Natural killer cell treated with Interleukin-12 subunit alpha and Interleukin-12 subunit beta and Interleukin-15 and Interleukin-18, amount 100 ng/mL, for 72 hours (primary cell): ENCODE measurements at regions not wholly inside any gene's neighbourhood (a gene's known extent, or its start where the extent isn't known, plus 50 kb on each side); places are given as distances from the start of the nearest gene placed in this dataset.

Experiments
- ATAC-seq, 2 donors: fragments of 150-1000 bp; cut with Tn5 transposase in 1 of 2; sonication (Bioruptor Pico), chemical (Tn5 transposase) in 1 of 2; 2 replicates each; pipeline ENCODE4 v1.10.0; 2021
- DNase-seq: peaks from one replicate; pipeline ENCODE4 v3.0.0; 2022; ENCODE audit warnings: low spot score
- H3K27ac Mint-ChIP-seq, 2 donors: 1 replicate in 1 of 2; 2 replicates in 1 of 2; pipeline ENCODE4 v1.8.0; 2022; ENCODE audit warnings: mixed read lengths in 2 of 2, mild to moderate bottlenecking in 1 of 2, moderate library complexity in 1 of 2
- H3K27me3 Mint-ChIP-seq, 2 donors: 1 replicate in 1 of 2; 2 replicates in 1 of 2; pipeline ENCODE4 v1.8.0; 2022; ENCODE audit warnings: mixed read lengths in 2 of 2
- H3K36me3 Mint-ChIP-seq: one replicate; pipeline ENCODE4 v1.8.0; 2022; ENCODE audit warnings: mixed read lengths
- H3K4me1 Mint-ChIP-seq, 2 donors: 1 replicate in 1 of 2; 2 replicates in 1 of 2; pipeline ENCODE4 v1.8.0; 2022; ENCODE audit warnings: low read depth in 2 of 2, mixed read lengths in 2 of 2, mild to moderate bottlenecking in 1 of 2
- H3K4me3 Mint-ChIP-seq: one replicate; pipeline ENCODE4 v1.8.0; 2022; ENCODE audit warnings: mixed read lengths
- H3K9me3 Mint-ChIP-seq: 2 replicates; pipeline ENCODE4 v1.8.0; 2022; ENCODE audit warnings: mixed read lengths

GRCh38 chr4:180557950-180558349 lies 1685.3 kb upstream of the TENM3 start:
- Mint-ChIP-seq H3K9me3 (peaks cover 13% of the 10 kb centered on the region), H3K36me3 (no peaks in the 10 kb centered on the region), H3K27me3 (no peaks in the 10 kb centered on the region), H3K4me1 (no peaks in the 10 kb centered on the region), H3K27ac (no peak overlapping the region), H3K4me3 (no peak overlapping the region)
- DNase-seq (no peak), ATAC-seq (no peak)

DNA sequence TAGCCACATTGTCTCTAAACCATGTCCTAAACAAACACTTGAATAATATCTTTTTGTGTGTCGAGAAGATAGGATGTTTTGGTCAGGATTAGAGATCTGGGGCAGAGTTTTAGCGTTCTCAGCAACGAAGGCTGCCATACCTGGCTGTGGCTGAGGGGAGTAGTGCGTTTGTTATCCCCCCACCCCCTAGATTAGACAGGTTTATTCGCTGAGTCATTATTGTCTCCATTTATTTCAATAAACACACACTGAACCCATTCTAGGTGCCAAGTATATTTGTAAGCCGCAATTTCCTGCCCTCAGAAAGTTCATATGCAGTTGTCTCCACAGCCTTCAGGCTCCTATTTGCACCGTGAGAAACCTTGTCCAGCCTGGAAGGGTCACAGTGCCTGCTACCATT lies 1684.8 kb upstream of the TENM3 start:
- DNase-seq (no peak), ATAC-seq (no peak)
- H3K27me3 Mint-ChIP-seq: no peaks in the 10 kb centered on the region
- H3K4me3 Mint-ChIP-seq: no peak overlapping the region
- H3K27ac Mint-ChIP-seq: no peak overlapping the region
- H3K36me3 Mint-ChIP-seq: no peaks in the 10 kb centered on the region
- H3K4me1 Mint-ChIP-seq: no peaks in the 10 kb centered on the region
- H3K9me3 Mint-ChIP-seq: peaks cover 13% of the 10 kb centered on the region

GRCh38 chr4:180560896-180561295 lies 1682.3 kb upstream of the TENM3 start:
- no peak for ATAC-seq
- Mint-ChIP-seq H3K9me3 (peaks cover 8% of the 10 kb centered on the region), H3K36me3 (no peaks in the 10 kb centered on the region), H3K27me3 (no peaks in the 10 kb centered on the region), H3K27ac (no peak overlapping the region), H3K4me1 (no peaks in the 10 kb centered on the region), H3K4me3 (no peak overlapping the region)
- DNase-seq: no peak

GRCh38 chr4:180564026-180564425 lies 1679.2 kb upstream of the TENM3 start:
- Mint-ChIP-seq H3K4me3 (no peak overlapping the region), H3K27me3 (no peaks in the 10 kb centered on the region)
- no peak for ATAC-seq

DNA sequence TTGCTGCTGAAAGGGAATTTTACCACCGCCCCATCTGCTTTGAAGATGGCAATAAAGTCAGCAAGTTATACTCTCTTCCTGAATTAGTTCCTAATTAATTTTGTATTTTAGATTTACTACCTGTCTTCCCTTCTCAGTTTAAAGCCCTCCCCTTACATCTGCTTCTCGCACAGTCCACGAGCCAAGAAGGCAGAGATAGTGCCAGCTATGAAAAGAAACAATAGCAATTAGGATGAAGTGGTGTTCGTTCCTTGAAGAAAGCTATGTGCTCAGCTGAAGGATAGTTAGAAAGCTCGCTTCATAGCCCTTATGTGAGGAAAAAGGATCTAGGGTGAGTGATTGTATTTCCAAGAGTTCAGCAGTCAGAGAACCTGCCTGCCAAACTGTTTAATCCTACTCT lies 1678.8 kb upstream of the TENM3 start:
- H3K9me3 Mint-ChIP-seq: peaks cover 9% of the 10 kb centered on the region
- no peaks in the 10 kb centered on the region for H3K4me1 Mint-ChIP-seq
- no peak overlapping the region for H3K4me3 Mint-ChIP-seq
- no peak overlapping the region for H3K27ac Mint-ChIP-seq
- ATAC-seq: no peak
- H3K27me3 Mint-ChIP-seq: no peaks in the 10 kb centered on the region
- DNase-seq: no peak
- peaks cover 4% of the 10 kb centered on the region for H3K36me3 Mint-ChIP-seq

More at GRCh38 chr4:180564026-180564425, 1679.2 kb upstream of the TENM3 start:
- Mint-ChIP-seq H3K9me3 (peaks cover 9% of the 10 kb centered on the region), H3K27ac (no peak overlapping the region), H3K36me3 (peaks cover 4% of the 10 kb centered on the region), H3K4me1 (no peaks in the 10 kb centered on the region)
- DNase-seq: no peak

DNA sequence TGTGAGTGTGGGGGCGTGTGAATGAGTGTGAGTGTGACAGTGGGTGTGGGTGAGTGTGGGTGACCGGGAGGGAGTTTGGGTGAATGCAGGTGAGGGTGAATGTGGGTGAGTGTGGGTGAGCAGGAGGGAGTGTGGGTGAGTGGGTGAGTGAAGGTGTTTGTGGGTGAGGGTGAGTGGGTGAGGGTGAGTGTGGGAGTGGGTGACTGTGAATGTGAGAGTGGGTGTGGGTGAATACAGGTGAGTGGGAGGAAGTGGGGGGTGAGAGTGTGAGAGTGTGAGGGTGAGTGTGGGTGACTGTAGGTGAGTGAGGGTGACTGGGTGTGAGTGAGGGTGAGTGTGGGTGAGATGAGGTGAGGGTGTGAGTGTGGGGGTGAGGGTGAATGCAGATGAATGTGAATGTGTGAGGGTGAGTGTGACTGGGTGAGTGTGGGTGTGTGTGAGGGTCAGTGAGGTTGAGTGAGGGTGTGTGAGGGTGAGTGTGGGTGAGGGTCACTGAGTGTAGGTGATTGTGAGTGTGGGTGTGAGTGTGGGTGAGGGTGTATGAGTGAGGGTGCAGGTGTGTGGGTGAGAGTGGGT lies 1677.3 kb upstream of the TENM3 start:
- Mint-ChIP-seq H3K4me3 (no peak overlapping the region), H3K36me3 (peaks cover 8% of the 10 kb centered on the region), H3K9me3 (peaks cover 13% of the 10 kb centered on the region), H3K27ac (no peak overlapping the region), H3K27me3 (no peaks in the 10 kb centered on the region), H3K4me1 (no peaks in the 10 kb centered on the region)
- no peak for DNase-seq
- ATAC-seq: peak in 1 of 2 donors; percentile 33

DNA sequence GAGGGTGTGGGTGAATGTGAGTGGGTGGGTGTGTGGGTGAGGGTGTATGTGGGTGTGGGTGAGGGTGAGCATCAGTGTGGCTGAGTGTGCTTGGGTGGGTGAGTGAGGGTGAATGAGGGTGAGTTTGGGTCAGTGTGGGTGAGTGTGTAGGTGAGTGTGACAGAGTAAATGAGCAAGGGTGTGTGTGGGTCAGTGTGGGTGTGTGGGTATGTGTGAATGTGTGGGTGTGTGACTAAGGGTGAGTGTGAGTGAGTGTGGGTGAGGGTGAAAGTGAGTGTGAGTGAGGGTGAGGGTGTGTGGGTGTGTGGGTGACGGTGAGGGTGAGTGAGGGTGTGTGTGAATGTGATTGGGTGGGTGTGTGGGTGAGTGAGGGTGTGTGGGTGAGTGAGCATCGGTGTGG lies 1676.7 kb upstream of the TENM3 start:
- H3K4me3 Mint-ChIP-seq: no peak overlapping the region
- H3K27ac Mint-ChIP-seq: no peak overlapping the region
- no peaks in the 10 kb centered on the region for H3K27me3 Mint-ChIP-seq
- DNase-seq (no peak), ATAC-seq (no peak)
- no peaks in the 10 kb centered on the region for H3K4me1 Mint-ChIP-seq
- peaks cover 15% of the 10 kb centered on the region for H3K9me3 Mint-ChIP-seq
- peaks cover 10% of the 10 kb centered on the region for H3K36me3 Mint-ChIP-seq

- Mint-ChIP-seq H3K36me3 (peaks cover 10% of the 10 kb centered on the region), H3K4me3 (no peak overlapping the region), H3K9me3 (peaks cover 15% of the 10 kb centered on the region), H3K27me3 (no peaks in the 10 kb centered on the region), H3K27ac (no peak overlapping the region), H3K4me1 (no peaks in the 10 kb centered on the region)
- ATAC-seq (no peak), DNase-seq (no peak)
Measured at GRCh38 chr4:180567080-180567479, 1676.1 kb upstream of the TENM3 start.

DNA sequence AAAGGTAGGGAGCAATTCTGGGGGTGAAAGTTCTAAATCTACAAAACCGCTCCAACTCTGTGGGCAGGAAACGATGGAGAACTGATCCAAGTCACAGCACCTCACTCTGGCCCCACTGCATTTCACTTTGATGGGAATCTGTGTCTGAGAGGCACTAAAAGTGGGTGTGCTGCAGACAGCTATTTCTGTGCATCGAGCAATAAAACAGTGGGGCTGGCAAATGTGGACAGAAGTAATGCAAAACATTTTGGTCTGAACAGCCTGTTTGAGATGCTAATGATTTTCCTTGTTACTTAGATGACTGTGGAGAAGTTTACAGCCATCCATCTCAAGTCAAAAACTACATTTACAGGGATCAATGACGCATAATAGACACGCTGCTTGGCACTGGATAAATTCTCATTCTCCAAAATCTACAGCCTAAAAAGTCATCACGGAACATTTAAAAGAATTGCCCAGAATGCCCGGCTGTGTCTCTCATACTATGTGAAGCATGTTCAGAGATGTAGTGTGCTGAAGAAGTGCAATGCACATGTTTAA lies 1671.6 kb upstream of the TENM3 start:
- peaks cover 14% of the 10 kb centered on the region for H3K9me3 Mint-ChIP-seq
- H3K4me3 Mint-ChIP-seq: no peak overlapping the region
- H3K27ac Mint-ChIP-seq: no peak overlapping the region
- peaks cover 10% of the 10 kb centered on the region for H3K36me3 Mint-ChIP-seq
- ATAC-seq (no peak), DNase-seq (no peak)
- H3K4me1 Mint-ChIP-seq: no peaks in the 10 kb centered on the region
- H3K27me3 Mint-ChIP-seq: no peaks in the 10 kb centered on the region

- no peaks in the 10 kb centered on the region for H3K36me3 Mint-ChIP-seq
- ATAC-seq (no peak), DNase-seq (no peak)
- no peaks in the 10 kb centered on the region for H3K4me1 Mint-ChIP-seq
- no peak overlapping the region for H3K4me3 Mint-ChIP-seq
- no peaks in the 10 kb centered on the region for H3K27me3 Mint-ChIP-seq
- H3K27ac Mint-ChIP-seq: no peak overlapping the region
- peaks cover 3% of the 10 kb centered on the region for H3K9me3 Mint-ChIP-seq
Measured at GRCh38 chr4:180578175-180578574, 1665.0 kb upstream of the TENM3 start.

DNA sequence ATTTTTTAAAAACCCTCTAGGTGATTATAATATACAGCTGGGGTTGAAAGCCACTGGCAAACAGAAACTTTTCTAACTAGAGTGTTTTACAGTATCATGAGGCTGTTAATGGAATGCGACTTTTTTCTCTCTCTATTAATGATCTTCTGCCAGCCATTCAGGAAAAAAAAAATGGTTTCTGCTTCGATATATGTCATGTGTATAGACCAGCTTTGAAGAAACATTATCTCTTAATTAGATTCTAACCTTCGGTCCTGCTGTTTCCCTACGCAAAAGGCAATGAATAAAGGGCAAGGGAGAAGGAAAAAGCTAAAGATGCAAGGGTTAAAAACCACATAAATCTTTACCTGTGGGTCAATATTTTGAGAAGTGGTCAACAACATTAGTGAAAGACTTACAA lies 1662.1 kb upstream of the TENM3 start:
- H3K27ac Mint-ChIP-seq: no peak overlapping the region
- no peak for DNase-seq
- H3K4me1 Mint-ChIP-seq: no peaks in the 10 kb centered on the region
- H3K4me3 Mint-ChIP-seq: no peak overlapping the region
- no peaks in the 10 kb centered on the region for H3K27me3 Mint-ChIP-seq
- peaks cover 3% of the 10 kb centered on the region for H3K9me3 Mint-ChIP-seq
- no peaks in the 10 kb centered on the region for H3K36me3 Mint-ChIP-seq
- ATAC-seq: no peak

DNA sequence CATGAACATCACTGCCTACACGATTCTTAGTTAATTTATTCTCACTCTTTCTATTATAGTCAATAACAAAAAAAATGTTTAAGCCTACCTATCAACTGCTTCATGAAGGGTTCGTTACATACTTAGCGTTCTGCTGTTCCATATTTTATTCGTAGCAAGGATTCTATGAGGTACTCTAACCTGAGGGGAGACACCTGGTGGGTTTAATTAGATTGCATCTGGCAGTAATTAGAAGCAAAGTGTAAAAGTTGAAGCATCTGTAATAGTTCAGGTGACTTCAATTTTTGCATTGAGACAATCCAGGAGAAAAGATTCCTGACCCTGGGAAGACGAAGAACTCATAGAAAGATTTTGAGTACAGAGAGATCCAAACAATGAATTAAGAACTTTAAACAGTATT lies 1655.8 kb upstream of the TENM3 start:
- Mint-ChIP-seq H3K27me3 (no peaks in the 10 kb centered on the region), H3K27ac (no peak overlapping the region), H3K36me3 (no peaks in the 10 kb centered on the region), H3K4me3 (no peak overlapping the region), H3K9me3 (no peaks in the 10 kb centered on the region), H3K4me1 (no peaks in the 10 kb centered on the region)
- DNase-seq (no peak), ATAC-seq (no peak)

GRCh38 chr4:180589575-180589974 lies 1653.6 kb upstream of the TENM3 start:
- no peak for ATAC-seq
- H3K36me3 Mint-ChIP-seq: no peaks in the 10 kb centered on the region

DNA sequence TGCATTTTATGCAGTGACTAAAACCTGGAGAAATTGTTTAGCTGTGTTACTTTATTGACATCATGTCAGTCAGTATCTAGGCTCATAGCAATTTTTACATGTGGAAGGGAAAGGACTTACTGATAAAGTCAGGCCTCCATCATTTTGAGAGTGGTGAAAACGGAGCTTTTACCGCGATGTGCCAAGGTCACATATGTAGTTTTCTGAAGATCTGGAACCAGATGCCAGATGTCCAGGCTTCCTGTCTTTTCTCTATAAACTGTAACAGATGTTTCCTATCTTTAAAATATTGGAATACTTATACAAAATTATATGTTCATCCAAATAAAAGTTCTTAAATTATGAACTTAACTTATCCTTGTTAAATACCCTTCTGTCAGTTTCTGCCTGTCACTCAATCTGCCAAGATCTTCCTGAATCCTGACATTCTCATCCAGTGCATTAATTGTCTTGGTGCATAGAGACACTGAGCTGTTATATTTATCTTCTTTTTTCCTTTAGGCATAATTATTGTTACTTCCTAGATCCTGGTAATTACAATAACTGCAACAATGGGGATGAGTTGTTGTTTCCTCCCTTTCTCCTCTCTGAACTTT lies 1646.2 kb upstream of the TENM3 start:
- DNase-seq: no peak
- Mint-ChIP-seq H3K9me3 (peaks cover 13% of the 10 kb centered on the region), H3K27ac (no peak overlapping the region), H3K36me3 (no peaks in the 10 kb centered on the region), H3K27me3 (no peaks in the 10 kb centered on the region), H3K4me3 (no peak overlapping the region), H3K4me1 (no peaks in the 10 kb centered on the region)
- no peak for ATAC-seq

More at GRCh38 chr4:180589575-180589974, 1653.6 kb upstream of the TENM3 start:
- no peak overlapping the region for H3K4me3 Mint-ChIP-seq
- no peak overlapping the region for H3K27ac Mint-ChIP-seq
- no peaks in the 10 kb centered on the region for H3K27me3 Mint-ChIP-seq
- H3K9me3 Mint-ChIP-seq: peaks cover 4% of the 10 kb centered on the region
- H3K4me1 Mint-ChIP-seq: no peaks in the 10 kb centered on the region
- no peak for DNase-seq

DNA sequence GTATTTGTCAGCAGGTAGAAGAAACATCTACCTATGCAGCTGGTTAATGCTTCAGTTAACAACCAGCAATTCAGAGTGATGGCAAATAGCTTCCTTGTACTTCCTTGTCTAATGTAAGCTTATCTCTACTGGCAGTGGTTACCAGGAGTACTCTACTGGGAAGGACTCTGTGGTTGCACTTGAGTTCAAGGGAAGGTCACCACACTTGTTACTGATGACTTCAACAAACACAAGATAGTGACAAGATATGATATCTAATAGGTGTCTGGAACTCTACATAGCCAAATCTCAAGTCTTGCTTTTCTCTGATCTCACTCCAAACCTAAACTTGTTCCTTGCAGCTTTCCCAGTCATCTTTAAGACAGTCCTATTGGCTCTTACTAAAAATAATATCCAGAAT lies 1644.9 kb upstream of the TENM3 start:
- H3K27me3 Mint-ChIP-seq: no peaks in the 10 kb centered on the region
- H3K36me3 Mint-ChIP-seq: no peaks in the 10 kb centered on the region
- ATAC-seq (no peak), DNase-seq (no peak)
- no peak overlapping the region for H3K4me3 Mint-ChIP-seq
- no peak overlapping the region for H3K27ac Mint-ChIP-seq
- no peaks in the 10 kb centered on the region for H3K4me1 Mint-ChIP-seq
- H3K9me3 Mint-ChIP-seq: peaks cover 17% of the 10 kb centered on the region
